ENCODE measurements at regions not wholly inside any gene's neighbourhood (a gene's known extent, or its start where the extent isn't known, plus 50 kb on each side); places are given as distances from the start of the nearest gene placed in this dataset.

GRCh38 chr10:105769248-105770184 lies 1128.4 kb downstream of the SORCS3 start (continued):
- no peak for TF ChIP-seq HDAC2 (IDR thresholded peaks at IDR 0.05; ENCODE audit: borderline replicate concordance in 1 of 2, low read depth in 2 of 2, low read length in 2 of 2)
